HEK293 (cell line): ENCODE measurements at regions not wholly inside any gene's neighbourhood (a gene's known extent, or its start where the extent isn't known, plus 50 kb on each side); places are given as distances from the start of the nearest gene placed in this dataset.

ENCODE experiments used
- CTCF ChIA-PET: fragments of 350-600 bp; formaldehyde crosslinking; extraction: SDS; loops from one replicate; lab custom pipeline; 2021; ENCODE audit warnings: antibody characterized with exemption; lab: Yijun Ruan, JAX
- POLR2A ChIA-PET: fragments of 300-600 bp; formaldehyde crosslinking; extraction: SDS; loops from one replicate; lab custom pipeline; 2020; ENCODE audit warnings: antibody characterized with exemption, inconsistent platforms; lab: Yijun Ruan, JAX
- H3K27ac ChIP-seq: fragments of 200-500 bp; sonication (Bioruptor generic); 2 replicates; pipeline ENCODE4 v1.5.1; 2014; ENCODE audit warnings: low read depth, low read length, control low read depth, inconsistent platforms; ENCODE audit errors: extremely low read depth
- H3K36me3 ChIP-seq, 2 experiments: fragments of 200-500 bp in 1 of 2; sonication (Bioruptor generic) in 1 of 2; 1 replicate in 1 of 2; 2 replicates in 1 of 2; pipeline ENCODE4 v1.5.1; 2014 to 2017; ENCODE audit warnings: inconsistent platforms in 2 of 2, low read length in 2 of 2; ENCODE audit not compliant: control insufficient read depth in 2 of 2, insufficient read depth in 1 of 2
- H3K4me1 ChIP-seq: fragments of 200-500 bp; sonication (Bioruptor generic); 2 replicates; pipeline ENCODE4 v1.5.1; 2014; ENCODE audit warnings: mild to moderate bottlenecking, low read length, inconsistent platforms; ENCODE audit not compliant: control insufficient read depth, insufficient read depth
- H3K4me3 ChIP-seq: 2 replicates; pipeline ENCODE4 v1.5.1; 2011; ENCODE audit warnings: low read depth, mild to moderate bottlenecking, control low read depth, low read length, moderate library complexity
- H3K9me3 ChIP-seq: fragments of 200-500 bp; sonication (Bioruptor generic); 2 replicates; pipeline ENCODE4 v1.5.1; 2014; ENCODE audit warnings: low read depth, low read length, inconsistent platforms; ENCODE audit not compliant: control insufficient read depth, insufficient read depth
- GLI4 ChIP-seq: fragments of 450-650 bp; formaldehyde crosslinking; IDR thresholded peaks from 2 replicates; pipeline ENCODE4 v1.5.1; 2016; ENCODE audit warnings: missing biosample characterization, missing genetic modification characterization
- GLIS2 ChIP-seq: fragments of 450-650 bp; formaldehyde crosslinking; IDR thresholded peaks from 2 replicates; pipeline ENCODE4 v1.5.1; 2016; ENCODE audit warnings: missing biosample characterization, missing genetic modification characterization
- KLF16 ChIP-seq: fragments of 450-650 bp; formaldehyde crosslinking; IDR thresholded peaks from 2 replicates; pipeline ENCODE4 v1.5.1; 2017; ENCODE audit warnings: missing biosample characterization, missing genetic modification characterization
- KLF8 ChIP-seq: fragments of 450-650 bp; formaldehyde crosslinking; IDR thresholded peaks from 2 replicates; pipeline ENCODE4 v1.5.1; 2016; ENCODE audit warnings: missing biosample characterization, missing genetic modification characterization
- SCRT2 ChIP-seq: fragments of 450-650 bp; formaldehyde crosslinking; IDR thresholded peaks from 2 replicates; pipeline ENCODE4 v1.5.1; 2016; ENCODE audit warnings: missing biosample characterization, missing genetic modification characterization
- SP3 ChIP-seq: fragments of 450-650 bp; formaldehyde crosslinking; IDR thresholded peaks from 2 replicates; pipeline ENCODE4 v1.5.1; 2016; ENCODE audit warnings: missing biosample characterization, missing genetic modification characterization
- ZFP3 ChIP-seq: fragments of 450-650 bp; formaldehyde crosslinking; IDR thresholded peaks from 2 replicates; pipeline ENCODE4 v1.5.1; 2016; ENCODE audit warnings: low read depth, missing biosample characterization, missing genetic modification characterization
- ZNF10 ChIP-seq: fragments of 450-650 bp; formaldehyde crosslinking; IDR thresholded peaks from 2 replicates; pipeline ENCODE4 v1.5.1; 2017; ENCODE audit warnings: missing biosample characterization, missing genetic modification characterization
- ZNF138 ChIP-seq: fragments of 450-650 bp; formaldehyde crosslinking; IDR thresholded peaks from 2 replicates; pipeline ENCODE4 v1.5.1; 2016; ENCODE audit warnings: missing biosample characterization, missing genetic modification characterization, borderline replicate concordance
- ZNF140 ChIP-seq: fragments of 450-650 bp; formaldehyde crosslinking; IDR thresholded peaks from 2 replicates; pipeline ENCODE4 v1.5.1; 2016; ENCODE audit warnings: missing biosample characterization, missing genetic modification characterization
- ZNF184 ChIP-seq: fragments of 450-650 bp; IDR thresholded peaks from 2 replicates; pipeline ENCODE4 v1.5.1; 2018; ENCODE audit warnings: missing biosample characterization, mild to moderate bottlenecking, missing genetic modification characterization
- ZNF514 ChIP-seq: fragments of 450-650 bp; formaldehyde crosslinking; IDR thresholded peaks from 2 replicates; pipeline ENCODE4 v1.5.1; 2016; ENCODE audit warnings: missing biosample characterization, missing genetic modification characterization
- ZNF530 ChIP-seq: fragments of 450-650 bp; formaldehyde crosslinking; IDR thresholded peaks from 2 replicates; pipeline ENCODE4 v1.5.1; 2016; ENCODE audit warnings: low read depth, missing biosample characterization, missing genetic modification characterization
- ZNF549 ChIP-seq: fragments of 450-650 bp; IDR thresholded peaks from 2 replicates; pipeline ENCODE4 v1.5.1; 2018; ENCODE audit warnings: missing biosample characterization, missing genetic modification characterization, mild to moderate bottlenecking, inconsistent platforms, moderate library complexity
- ZNF571 ChIP-seq: fragments of 450-650 bp; formaldehyde crosslinking; IDR thresholded peaks from 2 replicates; pipeline ENCODE4 v1.5.0; 2017; ENCODE audit warnings: missing biosample characterization, missing genetic modification characterization
- ZNF596 ChIP-seq: fragments of 450-650 bp; IDR thresholded peaks from 2 replicates; pipeline ENCODE4 v1.5.0; 2018; ENCODE audit warnings: missing biosample characterization, mild to moderate bottlenecking, missing genetic modification characterization, moderate library complexity
- ZNF610 ChIP-seq: fragments of 450-650 bp; formaldehyde crosslinking; IDR thresholded peaks from 2 replicates; pipeline ENCODE4 v1.5.1; 2016; ENCODE audit warnings: missing biosample characterization, missing genetic modification characterization, borderline replicate concordance
- ZNF664 ChIP-seq: fragments of 450-650 bp; formaldehyde crosslinking; IDR thresholded peaks from 2 replicates; pipeline ENCODE4 v1.5.1; 2016; ENCODE audit warnings: missing biosample characterization, missing genetic modification characterization
- ZNF830 ChIP-seq: fragments of 450-650 bp; IDR thresholded peaks from 2 replicates; pipeline ENCODE4 v1.5.0; 2018; ENCODE audit warnings: missing biosample characterization, missing genetic modification characterization, low read depth, mild to moderate bottlenecking, moderate library complexity
- ZNF843 ChIP-seq: fragments of 450-650 bp; formaldehyde crosslinking; IDR thresholded peaks from 2 replicates; pipeline ENCODE4 v1.5.1; 2016; ENCODE audit warnings: missing biosample characterization, missing genetic modification characterization
- ZSCAN16 ChIP-seq: fragments of 450-650 bp; formaldehyde crosslinking; IDR thresholded peaks from 2 replicates; pipeline ENCODE4 v1.5.1; 2016; ENCODE audit warnings: missing biosample characterization, missing genetic modification characterization
- TF ChIP-seq, protein P1 (sequence below): fragments of 450-650 bp; formaldehyde crosslinking; IDR thresholded peaks from 2 replicates; pipeline ENCODE4 v1.5.1; 2016; ENCODE audit warnings: missing biosample characterization, missing genetic modification characterization
- TF ChIP-seq, protein P2 (sequence below): fragments of 450-650 bp; formaldehyde crosslinking; conservative IDR thresholded peaks from 2 replicates; pipeline ENCODE4 v1.5.1; 2016; ENCODE audit warnings: low read depth, missing biosample characterization, missing genetic modification characterization
- TF ChIP-seq, protein P3 (sequence below): sonication (generic); formaldehyde crosslinking; IDR thresholded peaks from 2 replicates; pipeline ENCODE4 v1.8.1; 2022; ENCODE audit warnings: mild to moderate bottlenecking, moderate library complexity, missing genetic modification reagents
- TF ChIP-seq, protein P4 (sequence below): fragments of 450-650 bp; formaldehyde crosslinking; IDR thresholded peaks from 2 replicates; pipeline ENCODE4 v1.5.1; 2016; ENCODE audit warnings: missing biosample characterization, missing genetic modification characterization
- TF ChIP-seq, protein P5 (sequence below): fragments of 450-650 bp; formaldehyde crosslinking; IDR thresholded peaks from 2 replicates; pipeline ENCODE4 v1.5.1; 2016; ENCODE audit warnings: missing biosample characterization, missing genetic modification characterization

DNA sequence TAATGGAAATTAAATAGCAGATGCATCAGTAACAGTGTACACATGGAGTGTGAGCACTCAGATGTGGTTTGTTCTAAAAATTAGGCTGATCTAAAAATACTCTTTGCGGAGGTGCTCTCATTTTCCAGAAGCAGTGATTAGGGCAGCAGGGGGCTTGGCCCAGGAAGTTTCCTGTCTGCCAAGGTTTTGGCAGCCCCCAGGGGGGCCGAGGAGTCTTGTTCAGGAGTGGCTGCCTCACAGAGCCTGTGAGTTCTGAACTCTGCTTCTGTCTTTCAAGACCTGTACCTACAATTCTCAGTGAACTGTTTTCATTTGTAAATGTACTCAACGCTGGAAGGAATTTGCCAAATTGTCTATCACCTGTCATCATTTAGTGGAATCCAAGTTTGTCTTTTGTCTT lies 388.4 kb upstream of the CDH11 start:
- TF ChIP-seq ZNF530 (tag by site-specific recombination) (no peak), ZNF571 (tag by site-specific recombination) (no peak), ZNF138 (tag by site-specific recombination) (no peak), SP3 (tag by site-specific recombination) (no peak), ZNF184 (no peak), GLIS2 (tag by site-specific recombination) (no peak), KLF16 (tag by site-specific recombination) (no peak), GLI4 (tag by site-specific recombination) (no peak), ZNF10 (tag by site-specific recombination) (no peak), KLF8 (tag by site-specific recombination) (no peak), ZNF843 (tag by site-specific recombination) (no peak), ZSCAN16 (no peak), ZFP3 (tag by site-specific recombination) (no peak), ZNF140 (tag by site-specific recombination) (no peak)
- TF ChIP-seq, protein P1, sequence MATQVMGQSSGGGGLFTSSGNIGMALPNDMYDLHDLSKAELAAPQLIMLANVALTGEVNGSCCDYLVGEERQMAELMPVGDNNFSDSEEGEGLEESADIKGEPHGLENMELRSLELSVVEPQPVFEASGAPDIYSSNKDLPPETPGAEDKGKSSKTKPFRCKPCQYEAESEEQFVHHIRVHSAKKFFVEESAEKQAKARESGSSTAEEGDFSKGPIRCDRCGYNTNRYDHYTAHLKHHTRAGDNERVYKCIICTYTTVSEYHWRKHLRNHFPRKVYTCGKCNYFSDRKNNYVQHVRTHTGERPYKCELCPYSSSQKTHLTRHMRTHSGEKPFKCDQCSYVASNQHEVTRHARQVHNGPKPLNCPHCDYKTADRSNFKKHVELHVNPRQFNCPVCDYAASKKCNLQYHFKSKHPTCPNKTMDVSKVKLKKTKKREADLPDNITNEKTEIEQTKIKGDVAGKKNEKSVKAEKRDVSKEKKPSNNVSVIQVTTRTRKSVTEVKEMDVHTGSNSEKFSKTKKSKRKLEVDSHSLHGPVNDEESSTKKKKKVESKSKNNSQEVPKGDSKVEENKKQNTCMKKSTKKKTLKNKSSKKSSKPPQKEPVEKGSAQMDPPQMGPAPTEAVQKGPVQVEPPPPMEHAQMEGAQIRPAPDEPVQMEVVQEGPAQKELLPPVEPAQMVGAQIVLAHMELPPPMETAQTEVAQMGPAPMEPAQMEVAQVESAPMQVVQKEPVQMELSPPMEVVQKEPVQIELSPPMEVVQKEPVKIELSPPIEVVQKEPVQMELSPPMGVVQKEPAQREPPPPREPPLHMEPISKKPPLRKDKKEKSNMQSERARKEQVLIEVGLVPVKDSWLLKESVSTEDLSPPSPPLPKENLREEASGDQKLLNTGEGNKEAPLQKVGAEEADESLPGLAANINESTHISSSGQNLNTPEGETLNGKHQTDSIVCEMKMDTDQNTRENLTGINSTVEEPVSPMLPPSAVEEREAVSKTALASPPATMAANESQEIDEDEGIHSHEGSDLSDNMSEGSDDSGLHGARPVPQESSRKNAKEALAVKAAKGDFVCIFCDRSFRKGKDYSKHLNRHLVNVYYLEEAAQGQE (tag by site-specific recombination) = no peak
- TF ChIP-seq, protein P2, sequence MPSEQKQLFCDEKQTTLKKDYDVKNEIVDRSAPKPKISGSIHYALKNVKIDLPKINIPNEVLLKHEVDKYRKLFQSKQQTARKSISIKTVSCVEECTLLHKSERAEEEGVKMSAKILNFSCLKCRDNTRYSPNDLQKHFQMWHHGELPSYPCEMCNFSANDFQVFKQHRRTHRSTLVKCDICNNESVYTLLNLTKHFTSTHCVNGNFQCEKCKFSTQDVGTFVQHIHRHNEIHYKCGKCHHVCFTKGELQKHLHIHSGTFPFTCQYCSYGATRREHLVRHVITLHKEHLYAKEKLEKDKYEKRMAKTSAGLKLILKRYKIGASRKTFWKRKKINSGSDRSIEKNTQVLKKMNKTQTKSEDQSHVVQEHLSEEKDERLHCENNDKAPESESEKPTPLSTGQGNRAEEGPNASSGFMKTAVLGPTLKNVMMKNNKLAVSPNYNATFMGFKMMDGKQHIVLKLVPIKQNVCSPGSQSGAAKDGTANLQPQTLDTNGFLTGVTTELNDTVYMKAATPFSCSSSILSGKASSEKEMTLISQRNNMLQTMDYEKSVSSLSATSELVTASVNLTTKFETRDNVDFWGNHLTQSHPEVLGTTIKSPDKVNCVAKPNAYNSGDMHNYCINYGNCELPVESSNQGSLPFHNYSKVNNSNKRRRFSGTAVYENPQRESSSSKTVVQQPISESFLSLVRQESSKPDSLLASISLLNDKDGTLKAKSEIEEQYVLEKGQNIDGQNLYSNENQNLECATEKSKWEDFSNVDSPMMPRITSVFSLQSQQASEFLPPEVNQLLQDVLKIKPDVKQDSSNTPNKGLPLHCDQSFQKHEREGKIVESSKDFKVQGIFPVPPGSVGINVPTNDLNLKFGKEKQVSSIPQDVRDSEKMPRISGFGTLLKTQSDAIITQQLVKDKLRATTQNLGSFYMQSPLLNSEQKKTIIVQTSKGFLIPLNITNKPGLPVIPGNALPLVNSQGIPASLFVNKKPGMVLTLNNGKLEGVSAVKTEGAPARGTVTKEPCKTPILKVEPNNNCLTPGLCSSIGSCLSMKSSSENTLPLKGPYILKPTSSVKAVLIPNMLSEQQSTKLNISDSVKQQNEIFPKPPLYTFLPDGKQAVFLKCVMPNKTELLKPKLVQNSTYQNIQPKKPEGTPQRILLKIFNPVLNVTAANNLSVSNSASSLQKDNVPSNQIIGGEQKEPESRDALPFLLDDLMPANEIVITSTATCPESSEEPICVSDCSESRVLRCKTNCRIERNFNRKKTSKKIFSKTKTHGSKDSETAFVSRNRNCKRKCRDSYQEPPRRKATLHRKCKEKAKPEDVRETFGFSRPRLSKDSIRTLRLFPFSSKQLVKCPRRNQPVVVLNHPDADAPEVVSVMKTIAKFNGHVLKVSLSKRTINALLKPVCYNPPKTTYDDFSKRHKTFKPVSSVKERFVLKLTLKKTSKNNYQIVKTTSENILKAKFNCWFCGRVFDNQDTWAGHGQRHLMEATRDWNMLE (tag by site-specific recombination) = no peak
- CTCF ChIA-PET = interaction anchor here (0.9 kb wide), 1 partner anchor 94 kb away, joined by 3 read pairs; no protein-coding TSS in a partner anchor

DNA sequence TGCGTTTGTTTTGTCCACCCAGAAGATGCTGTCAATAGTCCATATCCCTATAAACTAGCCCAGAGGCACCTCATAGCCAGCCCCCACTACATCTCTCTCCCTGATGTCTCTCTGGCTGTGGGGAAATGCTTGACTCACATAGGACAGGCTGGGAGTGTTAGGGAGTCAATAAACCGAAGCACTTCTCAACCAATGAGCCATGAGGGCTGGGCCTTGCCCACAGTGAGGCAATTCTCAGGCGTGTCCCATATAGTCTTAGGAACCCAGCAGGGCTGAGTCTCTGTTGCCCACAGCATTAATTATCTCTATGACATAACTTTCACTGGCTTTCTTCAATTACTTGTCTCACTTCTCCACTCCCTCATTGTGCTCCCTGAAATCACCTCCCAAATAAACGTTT lies 387.3 kb upstream of the CDH11 start:
- Histone ChIP-seq H3K9me3 (no peaks in the 10 kb centered on the region), H3K4me1 (no peaks in the 10 kb centered on the region), H3K27ac (no peak overlapping the region), H3K36me3 (no peaks in the 10 kb centered on the region), H3K4me3 (no peak overlapping the region)
- ChIA-PET CTCF (no interaction called here), POLR2A (no interaction called here)
- TF ChIP-seq, protein P3, sequence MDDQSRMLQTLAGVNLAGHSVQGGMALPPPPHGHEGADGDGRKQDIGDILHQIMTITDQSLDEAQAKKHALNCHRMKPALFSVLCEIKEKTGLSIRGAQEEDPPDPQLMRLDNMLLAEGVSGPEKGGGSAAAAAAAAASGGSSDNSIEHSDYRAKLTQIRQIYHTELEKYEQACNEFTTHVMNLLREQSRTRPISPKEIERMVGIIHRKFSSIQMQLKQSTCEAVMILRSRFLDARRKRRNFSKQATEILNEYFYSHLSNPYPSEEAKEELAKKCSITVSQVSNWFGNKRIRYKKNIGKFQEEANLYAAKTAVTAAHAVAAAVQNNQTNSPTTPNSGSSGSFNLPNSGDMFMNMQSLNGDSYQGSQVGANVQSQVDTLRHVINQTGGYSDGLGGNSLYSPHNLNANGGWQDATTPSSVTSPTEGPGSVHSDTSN = no peak
- TF ChIP-seq ZNF530 (tag by site-specific recombination) (no peak), ZNF664 (tag by site-specific recombination) (no peak), ZNF549 (tag by site-specific recombination) (no peak), ZNF514 (tag by site-specific recombination) (no peak), ZNF610 (no peak), ZNF596 (tag by site-specific recombination) (no peak), SCRT2 (tag by site-specific recombination) (no peak), ZNF830 (tag by site-specific recombination) (no peak)
- TF ChIP-seq, protein P4, sequence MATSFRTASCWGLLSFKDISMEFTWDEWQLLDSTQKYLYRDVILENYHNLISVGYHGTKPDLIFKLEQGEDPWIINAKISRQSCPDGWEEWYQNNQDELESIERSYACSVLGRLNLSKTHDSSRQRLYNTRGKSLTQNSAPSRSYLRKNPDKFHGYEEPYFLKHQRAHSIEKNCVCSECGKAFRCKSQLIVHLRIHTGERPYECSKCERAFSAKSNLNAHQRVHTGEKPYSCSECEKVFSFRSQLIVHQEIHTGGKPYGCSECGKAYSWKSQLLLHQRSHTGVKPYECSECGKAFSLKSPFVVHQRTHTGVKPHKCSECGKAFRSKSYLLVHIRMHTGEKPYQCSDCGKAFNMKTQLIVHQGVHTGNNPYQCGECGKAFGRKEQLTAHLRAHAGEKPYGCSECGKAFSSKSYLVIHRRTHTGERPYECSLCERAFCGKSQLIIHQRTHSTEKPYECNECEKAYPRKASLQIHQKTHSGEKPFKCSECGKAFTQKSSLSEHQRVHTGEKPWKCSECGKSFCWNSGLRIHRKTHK (tag by site-specific recombination) = no peak
- TF ChIP-seq, protein P5, sequence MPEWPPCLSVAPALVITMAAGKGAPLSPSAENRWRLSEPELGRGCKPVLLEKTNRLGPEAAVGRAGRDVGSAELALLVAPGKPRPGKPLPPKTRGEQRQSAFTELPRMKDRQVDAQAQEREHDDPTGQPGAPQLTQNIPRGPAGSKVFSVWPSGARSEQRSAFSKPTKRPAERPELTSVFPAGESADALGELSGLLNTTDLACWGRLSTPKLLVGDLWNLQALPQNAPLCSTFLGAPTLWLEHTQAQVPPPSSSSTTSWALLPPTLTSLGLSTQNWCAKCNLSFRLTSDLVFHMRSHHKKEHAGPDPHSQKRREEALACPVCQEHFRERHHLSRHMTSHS (tag by site-specific recombination) = no peak

More for the DNA sequence above, 388.4 kb upstream of the CDH11 start:
- no peak overlapping the region for H3K27ac ChIP-seq
- POLR2A ChIA-PET = no interaction called here
- no peaks in the 10 kb centered on the region for H3K36me3 ChIP-seq
- H3K4me3 ChIP-seq = no peak overlapping the region
- no peaks in the 10 kb centered on the region for H3K9me3 ChIP-seq
- no peaks in the 10 kb centered on the region for H3K4me1 ChIP-seq
